H1 (cell line): ENCODE measurements at regions not wholly inside any gene's neighbourhood (a gene's known extent, or its start where the extent isn't known, plus 50 kb on each side); places are given as distances from the start of the nearest gene placed in this dataset.

ENCODE experiments used
- CBX5 ChIP-seq: fragments of 300-800, 300-1000 bp; sonication (generic); IDR thresholded peaks from 2 replicates; pipeline ENCODE4 v1.7.1; 2016; ENCODE audit warnings: antibody characterized with exemption, low read length, low read depth
- FOSL1 ChIP-seq: IDR thresholded peaks from 2 replicates; pipeline ENCODE4 v1.6.1; 2011; ENCODE audit warnings: mild to moderate bottlenecking, low read depth, low read length, moderate library complexity; ENCODE audit not compliant: insufficient read depth
- HDAC2 ChIP-seq, 2 experiments: fragments of 300-600 bp in 1 of 2; sonication (generic) in 1 of 2; IDR thresholded peaks; 2 replicates each; pipeline ENCODE4 v1.6.1; 2011 to 2012; ENCODE audit warnings: low read depth in 2 of 2, low read length in 2 of 2, mild to moderate bottlenecking in 2 of 2, moderate library complexity in 2 of 2, borderline replicate concordance in 1 of 2, inconsistent platforms in 1 of 2
- RXRA ChIP-seq: IDR thresholded peaks from 2 replicates; pipeline ENCODE4 v1.6.1; 2011; ENCODE audit warnings: low read depth, mild to moderate bottlenecking, low read length, moderate library complexity; ENCODE audit not compliant: insufficient read depth
- SIN3A ChIP-seq, 2 experiments: IDR thresholded peaks in 1 of 2; conservative IDR thresholded peaks in 1 of 2; 2 replicates each; pipeline ENCODE4 v1.6.1; 2011 to 2012; ENCODE audit warnings: low read length in 2 of 2, improper control_type of control experiment in 1 of 2, low read depth in 1 of 2, mild to moderate bottlenecking in 1 of 2

GRCh38 chr13:58704953-58705352, 1073.4 kb downstream of the PCDH17 start (continued):
- TF ChIP-seq SIN3A (conservative IDR thresholded peaks at IDR 0.05 in 1 of 2, IDR thresholded peaks at IDR 0.05 in 1 of 2; ENCODE audit: low read depth in 1 of 2, low read length in 2 of 2) = no peak
- TF ChIP-seq FOSL1 = no peak
- no peak for TF ChIP-seq HDAC2 (IDR thresholded peaks at IDR 0.05; ENCODE audit: borderline replicate concordance in 1 of 2, low read depth in 2 of 2, low read length in 2 of 2)
- no peak for TF ChIP-seq RXRA
- no peak for TF ChIP-seq CBX5
